H9 (cell line): ENCODE measurements at regions not wholly inside any gene's neighbourhood (a gene's known extent, or its start where the extent isn't known, plus 50 kb on each side); places are given as distances from the start of the nearest gene placed in this dataset.

Experiments used
- DNase-seq: peaks from one replicate; pipeline ENCODE4 v3.0.0-alpha.2; 2017
- H2AFZ ChIP-seq: one replicate; pipeline ENCODE4 v1.6.1; 2013; ENCODE audit warnings: mild to moderate bottlenecking, low read length, control low read depth, moderate library complexity
- H2AK5ac ChIP-seq: 2 replicates; pipeline ENCODE4 v1.6.1; 2013; ENCODE audit warnings: low read length, control low read depth, mixed read lengths; ENCODE audit not compliant: insufficient read length
- H2BK120ac ChIP-seq: one replicate; pipeline ENCODE4 v1.6.1; 2013; ENCODE audit warnings: low read depth, mild to moderate bottlenecking, low read length, control low read depth, inconsistent platforms; ENCODE audit not compliant: poor library complexity, severe bottlenecking
- H2BK12ac ChIP-seq: 2 replicates; pipeline ENCODE4 v1.6.1; 2013; ENCODE audit warnings: low read length, control low read depth, mixed read lengths, low read depth; ENCODE audit not compliant: insufficient read length
- H2BK15ac ChIP-seq: 2 replicates; pipeline ENCODE4 v1.6.1; 2013; ENCODE audit warnings: low read depth, low read length, control low read depth
- H2BK20ac ChIP-seq: one replicate; pipeline ENCODE4 v1.6.1; 2013; ENCODE audit warnings: low read depth, mild to moderate bottlenecking, low read length, control low read depth, inconsistent platforms; ENCODE audit not compliant: poor library complexity, severe bottlenecking
- H2BK5ac ChIP-seq: 2 replicates; pipeline ENCODE4 v1.6.1; 2013; ENCODE audit warnings: low read length, control low read depth, mixed read lengths; ENCODE audit not compliant: insufficient read length
- H3K14ac ChIP-seq: 2 replicates; pipeline ENCODE4 v1.6.1; 2013; ENCODE audit warnings: low read length, control low read depth; ENCODE audit not compliant: insufficient read depth
- H3K18ac ChIP-seq: 2 replicates; pipeline ENCODE4 v1.6.1; 2013; ENCODE audit warnings: low read depth, mild to moderate bottlenecking, mixed read lengths, low read length, control low read depth; ENCODE audit not compliant: insufficient read length
- H3K23ac ChIP-seq: 2 replicates; pipeline ENCODE4 v1.6.1; 2013; ENCODE audit warnings: low read length, control low read depth, mixed read lengths, low read depth; ENCODE audit not compliant: insufficient read length
- H3K23me2 ChIP-seq: 2 replicates; pipeline ENCODE4 v1.6.1; 2013; ENCODE audit warnings: low read depth, mild to moderate bottlenecking, mixed read lengths, low read length, control low read depth; ENCODE audit not compliant: insufficient read length, poor library complexity, severe bottlenecking
- H3K27ac ChIP-seq: 2 replicates; pipeline ENCODE4 v1.5.1; 2013; ENCODE audit warnings: low read length, control low read depth, mixed read lengths, low read depth; ENCODE audit not compliant: insufficient read length
- H3K27me3 ChIP-seq: 2 replicates; pipeline ENCODE4 v1.6.1; 2013; ENCODE audit warnings: low read length, control low read depth, inconsistent platforms; ENCODE audit not compliant: insufficient read depth
- H3K4ac ChIP-seq: 2 replicates; pipeline ENCODE4 v1.6.1; 2013; ENCODE audit warnings: low read depth, mild to moderate bottlenecking, control low read depth, inconsistent platforms, low read length, moderate library complexity
- H3K4me1 ChIP-seq: 2 replicates; pipeline ENCODE4 v1.6.1; 2013; ENCODE audit warnings: low read length, control low read depth, inconsistent platforms; ENCODE audit not compliant: insufficient read depth
- H3K4me2 ChIP-seq: 2 replicates; pipeline ENCODE4 v1.6.1; 2013; ENCODE audit warnings: low read length, control low read depth, mixed read lengths; ENCODE audit not compliant: insufficient read length, insufficient read depth
- H3K56ac ChIP-seq: 2 replicates; pipeline ENCODE4 v1.6.1; 2013; ENCODE audit warnings: low read depth, mild to moderate bottlenecking, mixed read lengths, low read length, control low read depth; ENCODE audit not compliant: insufficient read length
- H3K79me1 ChIP-seq: 2 replicates; pipeline ENCODE4 v1.6.1; 2013; ENCODE audit warnings: low read depth, mild to moderate bottlenecking, moderate library complexity, low read length, control low read depth, inconsistent platforms; ENCODE audit not compliant: insufficient read depth, poor library complexity, severe bottlenecking
- H3K79me2 ChIP-seq: 2 replicates; pipeline ENCODE4 v1.6.1; 2013; ENCODE audit warnings: low read length, control low read depth, inconsistent platforms; ENCODE audit not compliant: insufficient read depth
- H3K9ac ChIP-seq: 2 replicates; pipeline ENCODE4 v1.6.1; 2013; ENCODE audit warnings: low read length, control low read depth, mixed read lengths; ENCODE audit not compliant: insufficient read length; ENCODE audit errors: extremely low read depth
- H3K9me3 ChIP-seq: one replicate; pipeline ENCODE4 v1.6.1; 2013; ENCODE audit warnings: low read depth, low read length, inconsistent platforms; ENCODE audit not compliant: control insufficient read depth
- H3T11ph ChIP-seq: one replicate; pipeline ENCODE4 v1.6.1; 2013; ENCODE audit warnings: mild to moderate bottlenecking, low read length, control low read depth, inconsistent platforms
- H4K20me1 ChIP-seq: one replicate; pipeline ENCODE4 v1.6.1; 2013; ENCODE audit not compliant: control insufficient read depth, insufficient read length, insufficient read depth
- H4K5ac ChIP-seq: 2 replicates; pipeline ENCODE4 v1.6.1; 2013; ENCODE audit warnings: low read depth, mild to moderate bottlenecking, mixed read lengths, low read length, control low read depth; ENCODE audit not compliant: insufficient read length
- H4K8ac ChIP-seq: replicated peaks from 2 replicates; pipeline ENCODE4 v1.6.1; 2013; ENCODE audit warnings: low read length, control low read depth, mixed read lengths, low read depth; ENCODE audit not compliant: insufficient read length
- H4K91ac ChIP-seq: 2 replicates; pipeline ENCODE4 v1.6.1; 2013; ENCODE audit warnings: low read depth, mild to moderate bottlenecking, moderate library complexity, mixed read lengths, low read length, control low read depth; ENCODE audit not compliant: insufficient read length
- H3K27ac Mint-ChIP-seq, 3 experiments: 2 replicates in 2 of 3; 3 replicates in 1 of 3; pipeline ENCODE4 v1.8.0; 2020 to 2021; ENCODE audit warnings: mixed read lengths in 3 of 3, mild to moderate bottlenecking in 1 of 3, moderate library complexity in 1 of 3
- H3K27me3 Mint-ChIP-seq: 2 replicates; pipeline ENCODE4 v1.8.0; 2021; ENCODE audit warnings: low read depth, mild to moderate bottlenecking, moderate library complexity, mixed read lengths
- H3K36me3 Mint-ChIP-seq, 3 experiments: 2 replicates in 2 of 3; 3 replicates in 1 of 3; pipeline ENCODE4 v1.8.0; 2020 to 2021; ENCODE audit warnings: low read depth in 3 of 3, mixed read lengths in 3 of 3; ENCODE audit not compliant: insufficient read depth in 1 of 3
- H3K4me1 Mint-ChIP-seq, 2 experiments: 2 replicates each; pipeline ENCODE4 v1.8.0; 2020; ENCODE audit warnings: mixed read lengths in 2 of 2
- H3K4me3 Mint-ChIP-seq, 2 experiments: 2 replicates in 1 of 2; 3 replicates in 1 of 2; pipeline ENCODE4 v1.8.0; 2020 to 2021; ENCODE audit warnings: mild to moderate bottlenecking in 2 of 2, mixed read lengths in 2 of 2, moderate library complexity in 1 of 2
- H3K9me3 Mint-ChIP-seq, 2 experiments: 2 replicates in 1 of 2; 3 replicates in 1 of 2; pipeline ENCODE4 v1.8.0; 2020; ENCODE audit warnings: mild to moderate bottlenecking in 2 of 2, mixed read lengths in 2 of 2, moderate library complexity in 1 of 2
- CTCF ChIP-seq: fragments of 200-600 bp; sonication (generic); conservative IDR thresholded peaks from 3 replicates; pipeline ENCODE4 v1.8.0; 2021; ENCODE audit warnings: antibody characterized with exemption, mild to moderate bottlenecking
- WGBS: extraction: QIAGEN DNeasy Blood & Tissue Kit; methylation state at CpG from one replicate; pipeline ENCODE4 v1.1.7; 2013; ENCODE audit warnings: missing lambda C conversion rate, low lambda C conversion rate, mixed read lengths; ENCODE audit not compliant: insufficient read length; ENCODE audit errors: extremely low coverage; 5-methylcytosine and 5-hydroxymethylcytosine counted together

- Mint-ChIP-seq H3K4me3 (no peak overlapping the region), H3K27ac (peak overlapping the region in 1 of 3 experiments; percentile 59; a peak in 1 of 7 replicates), H3K36me3 (no peaks in the 10 kb centered on the region; a peak in 1 of 7 replicates), H3K9me3 (no peaks in the 10 kb centered on the region), H3K27me3 (no peaks in the 10 kb centered on the region), H3K4me1 (peaks cover 0 to 3% of the 10 kb centered on the region in 2 experiments; a peak in 1 of 4 replicates)
- H3K27ac ChIP-seq = no peak overlapping the region
- no peak overlapping the region for H3K4me2 ChIP-seq
- H4K20me1 ChIP-seq = no peaks in the 10 kb centered on the region
- H3K4ac ChIP-seq = no peak overlapping the region
- TF ChIP-seq CTCF = no peak
- no peak overlapping the region for H2BK15ac ChIP-seq
- no peak overlapping the region for H3K9ac ChIP-seq
- H2AK5ac ChIP-seq = no peak overlapping the region
- no peak overlapping the region for H3K23ac ChIP-seq
- no peak overlapping the region for H4K8ac ChIP-seq
- no peaks in the 10 kb centered on the region for H3K23me2 ChIP-seq
- no peaks in the 10 kb centered on the region for H3K79me2 ChIP-seq
- H2BK120ac ChIP-seq = no peak overlapping the region
- H3T11ph ChIP-seq = no peak overlapping the region
- H3K4me1 ChIP-seq = no peaks in the 10 kb centered on the region
- H3K9me3 ChIP-seq = no peaks in the 10 kb centered on the region
- H2BK20ac ChIP-seq = no peak overlapping the region
- H3K56ac ChIP-seq = no peak overlapping the region
- WGBS = no CpG with 5 or more reads among the region's 7 CpGs
- no peak overlapping the region for H2AFZ ChIP-seq
- H3K27me3 ChIP-seq = no peaks in the 10 kb centered on the region
- H2BK12ac ChIP-seq = no peak overlapping the region
- H2BK5ac ChIP-seq = no peak overlapping the region
- H3K79me1 ChIP-seq = no peaks in the 10 kb centered on the region
- H3K18ac ChIP-seq = no peak overlapping the region
- no peak overlapping the region for H3K14ac ChIP-seq
- H4K91ac ChIP-seq = no peak overlapping the region
- no peak for DNase-seq
- H4K5ac ChIP-seq = no peak overlapping the region
Measured at GRCh38 chr3:147713234-147714133, 304.3 kb downstream of the ZIC1 start.
